ENCODE measurements at regions not wholly inside any gene's neighbourhood (a gene's known extent, or its start where the extent isn't known, plus 50 kb on each side); places are given as distances from the start of the nearest gene placed in this dataset.

DNA sequence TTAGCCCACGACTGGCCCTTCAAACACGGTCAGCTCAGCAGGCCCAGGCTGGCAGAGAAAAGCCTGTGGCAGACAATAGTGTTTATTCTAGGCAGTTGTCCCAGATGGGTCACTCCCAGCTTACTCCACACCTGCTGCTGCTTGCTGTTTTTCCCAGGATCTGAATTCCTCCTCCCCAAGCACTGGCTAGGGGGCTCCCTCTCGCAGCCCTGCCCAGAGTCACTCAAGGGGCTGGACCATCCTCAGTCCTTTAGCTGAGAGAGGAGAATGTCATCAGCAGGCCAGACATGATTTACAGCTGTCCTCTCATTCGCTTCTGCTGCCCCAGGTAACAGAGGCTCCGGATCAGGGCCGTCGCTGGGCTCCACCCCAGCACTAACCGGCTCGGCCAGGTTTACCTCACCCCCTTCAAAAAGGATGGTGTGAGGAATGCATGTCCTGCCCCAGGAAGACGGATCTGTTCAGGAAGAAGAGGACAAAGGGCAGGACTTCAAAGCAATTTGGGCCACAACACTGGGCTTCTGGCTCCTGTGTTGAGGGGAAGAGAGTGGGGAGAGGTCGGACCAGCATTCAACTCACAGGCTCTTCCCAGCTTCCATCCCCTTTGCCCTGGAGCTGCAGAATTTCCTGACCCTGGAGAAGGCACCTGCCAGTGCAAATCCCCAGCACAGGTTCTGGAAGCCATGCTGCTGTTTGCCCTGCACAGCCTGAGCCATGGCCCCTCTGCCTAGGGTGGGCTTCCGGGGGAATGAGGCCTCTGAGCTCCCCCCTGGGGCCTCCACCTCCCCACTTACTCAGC is 59.7 kb upstream of the BARX2 start:
- no peak for DNase-seq
- H3K9me3 ChIP-seq = no peaks in the 10 kb centered on the region
- H3K36me3 ChIP-seq = no peaks in the 10 kb centered on the region
- intact Hi-C loops (cut with DNase I; ENCODE audit: low total_unique reads) (no loop called here), in situ Hi-C loops (cut with MboI; ENCODE audit: low sequenced_read_pairs in 4 of 4) (loop anchor here in 1 of 4 donors (25.0 kb wide), 1 partner anchor 204 kb away; no protein-coding TSS in a partner anchor)
- no peak overlapping the region for H3K4me3 ChIP-seq
- H3K4me1 ChIP-seq = no peaks in the 10 kb centered on the region
- H3K27ac ChIP-seq = no peak overlapping the region
- ATAC-seq = no peak
- no peaks in the 10 kb centered on the region for H3K27me3 ChIP-seq
- no peak for TF ChIP-seq POLR2A (IDR thresholded peaks at IDR 0.05)
- TF ChIP-seq, protein P1, sequence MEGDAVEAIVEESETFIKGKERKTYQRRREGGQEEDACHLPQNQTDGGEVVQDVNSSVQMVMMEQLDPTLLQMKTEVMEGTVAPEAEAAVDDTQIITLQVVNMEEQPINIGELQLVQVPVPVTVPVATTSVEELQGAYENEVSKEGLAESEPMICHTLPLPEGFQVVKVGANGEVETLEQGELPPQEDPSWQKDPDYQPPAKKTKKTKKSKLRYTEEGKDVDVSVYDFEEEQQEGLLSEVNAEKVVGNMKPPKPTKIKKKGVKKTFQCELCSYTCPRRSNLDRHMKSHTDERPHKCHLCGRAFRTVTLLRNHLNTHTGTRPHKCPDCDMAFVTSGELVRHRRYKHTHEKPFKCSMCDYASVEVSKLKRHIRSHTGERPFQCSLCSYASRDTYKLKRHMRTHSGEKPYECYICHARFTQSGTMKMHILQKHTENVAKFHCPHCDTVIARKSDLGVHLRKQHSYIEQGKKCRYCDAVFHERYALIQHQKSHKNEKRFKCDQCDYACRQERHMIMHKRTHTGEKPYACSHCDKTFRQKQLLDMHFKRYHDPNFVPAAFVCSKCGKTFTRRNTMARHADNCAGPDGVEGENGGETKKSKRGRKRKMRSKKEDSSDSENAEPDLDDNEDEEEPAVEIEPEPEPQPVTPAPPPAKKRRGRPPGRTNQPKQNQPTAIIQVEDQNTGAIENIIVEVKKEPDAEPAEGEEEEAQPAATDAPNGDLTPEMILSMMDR (IDR thresholded peaks at IDR 0.05 in 4 of 5, conservative IDR thresholded peaks at IDR 0.05 in 1 of 5) = no peak

DNA sequence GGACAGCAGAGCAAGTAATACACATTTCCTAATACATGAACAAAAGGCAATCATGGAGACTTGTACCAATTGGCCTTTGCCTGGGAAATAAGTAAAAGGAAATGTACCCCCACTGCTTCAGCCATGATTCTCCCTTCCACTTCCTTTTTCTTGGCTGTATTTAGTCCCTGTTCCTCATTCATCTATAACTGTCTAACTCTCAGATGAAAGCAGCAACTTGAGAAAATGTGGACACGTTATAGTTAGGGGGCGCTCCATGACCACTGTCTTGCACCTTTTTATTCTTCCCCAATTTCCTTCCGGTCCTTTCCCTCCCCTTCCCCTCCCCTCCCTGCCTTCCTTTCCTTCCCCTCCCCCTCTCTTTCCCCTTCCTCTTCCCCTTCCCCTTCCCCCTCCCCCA is 61.3 kb upstream of the BARX2 start:
- Histone ChIP-seq H3K4me3 (no peak overlapping the region), H3K27me3 (no peaks in the 10 kb centered on the region), H3K36me3 (no peaks in the 10 kb centered on the region), H3K27ac (no peak overlapping the region), H3K9me3 (no peaks in the 10 kb centered on the region), H3K4me1 (no peaks in the 10 kb centered on the region)
- TF ChIP-seq, protein P1 (IDR thresholded peaks at IDR 0.05 in 4 of 5, conservative IDR thresholded peaks at IDR 0.05 in 1 of 5) = no peak
- TF ChIP-seq POLR2A (IDR thresholded peaks at IDR 0.05) = no peak
- DNase-seq (no peak), ATAC-seq (no peak)
- intact Hi-C loops (cut with DNase I; ENCODE audit: low total_unique reads) = no loop called here
- in situ Hi-C loops (cut with MboI; ENCODE audit: low sequenced_read_pairs in 4 of 4) = loop anchor here in 1 of 4 donors (25.0 kb wide), 1 partner anchor 202 kb away; no protein-coding TSS in a partner anchor

DNA sequence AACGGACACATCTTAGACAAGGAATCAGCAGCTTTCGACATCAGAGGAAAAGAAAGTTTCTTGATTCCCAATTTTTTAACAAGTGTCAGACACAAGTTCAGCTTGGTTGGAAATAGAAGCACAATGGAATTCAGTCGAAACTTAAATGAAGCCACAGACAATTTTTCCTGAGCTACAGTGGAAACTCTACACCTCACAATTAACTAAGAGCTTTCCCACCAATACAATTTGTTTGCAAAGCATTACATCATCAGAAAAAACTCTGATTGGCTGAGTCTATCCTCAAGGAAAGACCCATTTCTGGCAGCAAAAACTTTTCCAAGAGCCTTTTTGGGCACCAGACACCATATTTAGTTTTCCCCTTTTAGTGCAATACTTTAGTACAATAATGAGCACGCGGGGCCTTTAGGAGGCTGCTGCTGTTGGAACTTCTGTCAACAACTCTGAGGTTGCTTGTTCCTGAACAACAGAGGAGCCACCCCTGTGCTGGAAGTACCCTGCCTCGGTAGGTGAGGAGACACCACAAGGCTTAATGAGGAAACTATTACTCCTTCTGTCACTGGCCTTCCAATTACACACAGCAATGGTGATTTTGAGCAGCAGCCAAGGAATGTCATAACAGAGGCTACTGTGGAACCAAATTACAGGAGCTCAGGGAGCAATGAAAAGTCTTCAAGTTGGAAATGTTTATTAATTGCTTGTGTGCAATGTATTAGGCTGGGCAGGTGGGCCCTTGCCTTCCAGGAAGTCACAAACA is 61.9 kb upstream of the BARX2 start:
- in situ Hi-C loops (cut with MboI; ENCODE audit: low sequenced_read_pairs in 4 of 4) = loop anchor here in 1 of 4 donors (25.0 kb wide), 1 partner anchor 201 kb away; no protein-coding TSS in a partner anchor
- no peak for ATAC-seq
- no peak overlapping the region for H3K4me3 ChIP-seq
- H3K9me3 ChIP-seq = no peaks in the 10 kb centered on the region
- intact Hi-C loops (cut with DNase I; ENCODE audit: low total_unique reads) = no loop called here
- TF ChIP-seq, protein P1 (IDR thresholded peaks at IDR 0.05 in 4 of 5, conservative IDR thresholded peaks at IDR 0.05 in 1 of 5) = no peak
- no peak for TF ChIP-seq POLR2A (IDR thresholded peaks at IDR 0.05)
- no peak for DNase-seq
- no peaks in the 10 kb centered on the region for H3K36me3 ChIP-seq
- no peak overlapping the region for H3K27ac ChIP-seq
- H3K4me1 ChIP-seq = no peaks in the 10 kb centered on the region
- H3K27me3 ChIP-seq = no peaks in the 10 kb centered on the region

DNA sequence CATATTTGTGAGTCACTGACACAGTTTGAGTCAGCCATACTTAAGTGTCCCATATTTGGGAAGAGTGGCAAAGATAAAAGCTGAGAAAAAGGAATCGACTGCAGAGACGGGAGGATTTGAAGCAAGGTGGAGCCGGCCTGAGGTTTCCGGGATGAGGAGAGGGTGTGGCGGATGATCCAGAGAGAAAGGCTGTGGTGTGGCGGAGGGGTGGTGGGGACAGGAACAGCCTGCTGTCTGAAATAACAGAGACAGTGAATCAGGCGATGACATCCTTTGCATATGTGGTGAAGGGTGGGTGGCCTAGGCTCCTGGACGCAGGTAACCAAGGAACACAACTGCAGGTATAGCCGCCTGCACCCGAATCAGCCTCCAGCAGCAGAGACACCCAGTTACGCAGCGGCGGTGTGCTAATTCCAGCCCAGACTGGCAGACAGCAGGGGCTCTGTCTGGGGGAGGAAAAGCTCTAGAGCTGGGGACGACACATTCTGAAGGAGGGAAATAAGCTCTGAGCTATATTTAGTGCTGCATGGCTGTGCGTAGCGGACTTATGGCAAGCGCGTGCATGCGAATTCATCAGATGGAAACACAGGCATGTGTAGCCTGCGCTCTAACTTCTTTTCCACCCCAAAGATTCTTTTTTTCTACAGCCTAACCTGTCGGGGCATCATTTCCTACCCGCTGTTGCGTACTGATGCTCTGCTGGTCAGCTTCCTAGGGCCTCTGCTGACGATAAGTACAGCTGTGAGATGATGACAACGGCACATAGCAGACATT is 62.7 kb upstream of the BARX2 start:
- no peaks in the 10 kb centered on the region for H3K4me1 ChIP-seq
- TF ChIP-seq, protein P1 (IDR thresholded peaks at IDR 0.05 in 4 of 5, conservative IDR thresholded peaks at IDR 0.05 in 1 of 5) = no peak
- no peak for TF ChIP-seq POLR2A (IDR thresholded peaks at IDR 0.05)
- DNase-seq (no peak), ATAC-seq (no peak)
- H3K4me3 ChIP-seq = no peak overlapping the region
- H3K27ac ChIP-seq = no peak overlapping the region
- intact Hi-C loops (cut with DNase I; ENCODE audit: low total_unique reads) (no loop called here), in situ Hi-C loops (cut with MboI; ENCODE audit: low sequenced_read_pairs in 4 of 4) (loop anchor here in 1 of 4 donors (25.0 kb wide), 1 partner anchor 201 kb away; no protein-coding TSS in a partner anchor)
- no peaks in the 10 kb centered on the region for H3K9me3 ChIP-seq
- no peaks in the 10 kb centered on the region for H3K27me3 ChIP-seq
- H3K36me3 ChIP-seq = no peaks in the 10 kb centered on the region

Data from gastrocnemius medialis (tissue), 4 donors.